ENCODE measurements at regions not wholly inside any gene's neighbourhood (a gene's known extent, or its start where the extent isn't known, plus 50 kb on each side); places are given as distances from the start of the nearest gene placed in this dataset.

GRCh38 chr9:115391168-115391825 is 273.3 kb upstream of the TNC start:
- Histone ChIP-seq H3K9me3 (no peaks in the 10 kb centered on the region), H3K27me3 (no peaks in the 10 kb centered on the region), H3K27ac (no peak overlapping the region), H3K36me3 (no peaks in the 10 kb centered on the region), H3K4me1 (peaks cover 0 to 27% (median 9%) of the 10 kb centered on the region in 4 donors), H3K4me3 (no peak overlapping the region)
- WGBS, 2 donors: 82 to 87% methylated on average over 4 of the region's 4 CpGs
- no peak for DNase-seq (ENCODE audit: low spot score in 2 of 2)
- TF ChIP-seq EP300 (IDR thresholded peaks at IDR 0.05) (no peak), CTCF (IDR thresholded peaks at IDR 0.05) (no peak), POLR2A (IDR thresholded peaks at IDR 0.05) (no peak)

- WGBS, 2 donors: 66 to 77% methylated on average over 7 of the region's 7 CpGs
- TF ChIP-seq POLR2A (IDR thresholded peaks at IDR 0.05): no peak
- peak in 1 of 2 donors; percentile 42 for TF ChIP-seq EP300 (IDR thresholded peaks at IDR 0.05)
Observed at GRCh38 chr9:115393976-115394775, 276.2 kb upstream of the TNC start.

GRCh38 chr9:115395511-115396021 is 277.6 kb upstream of the TNC start:
- peaks cover 0 to 41% (median 10%) of the 10 kb centered on the region in 4 donors for H3K4me1 ChIP-seq
- no peaks in the 10 kb centered on the region for H3K27me3 ChIP-seq
- H3K36me3 ChIP-seq: no peaks in the 10 kb centered on the region
- DNase-seq (ENCODE audit: low spot score in 2 of 2): no peak
- no peak overlapping the region for H3K4me3 ChIP-seq
- 52 to 55% methylated on average over 1 of the region's 1 CpG for WGBS, 2 donors
- peak overlapping the region in 3 of 4 donors; percentile 46 to 76 (median 64) for H3K27ac ChIP-seq
- TF ChIP-seq POLR2A (IDR thresholded peaks at IDR 0.05) (no peak), CTCF (IDR thresholded peaks at IDR 0.05) (no peak), EP300 (IDR thresholded peaks at IDR 0.05) (no peak)
- no peaks in the 10 kb centered on the region for H3K9me3 ChIP-seq

More at GRCh38 chr9:115393976-115394775, 276.2 kb upstream of the TNC start:
- no peaks in the 10 kb centered on the region for H3K27me3 ChIP-seq
- H3K4me1 ChIP-seq: peaks cover 0 to 29% (median 10%) of the 10 kb centered on the region in 4 donors
- H3K27ac ChIP-seq: peak overlapping the region in 2 of 4 donors; percentile 64 to 76
- no peaks in the 10 kb centered on the region for H3K9me3 ChIP-seq
- no peaks in the 10 kb centered on the region for H3K36me3 ChIP-seq
- no peak for DNase-seq (ENCODE audit: low spot score in 2 of 2)
- no peak overlapping the region for H3K4me3 ChIP-seq

GRCh38 chr9:115396071-115396529 is 278.1 kb upstream of the TNC start:
- H3K36me3 ChIP-seq: no peaks in the 10 kb centered on the region
- no peak for DNase-seq (ENCODE audit: low spot score in 2 of 2)
- H3K27ac ChIP-seq: peak overlapping the region in 3 of 4 donors; percentile 46 to 76 (median 64)
- no peak for TF ChIP-seq CTCF (IDR thresholded peaks at IDR 0.05)
- TF ChIP-seq EP300 (IDR thresholded peaks at IDR 0.05): no peak
- TF ChIP-seq POLR2A (IDR thresholded peaks at IDR 0.05): no peak
- H3K4me1 ChIP-seq: peaks cover 0 to 45% (median 10%) of the 10 kb centered on the region in 4 donors
- no peaks in the 10 kb centered on the region for H3K9me3 ChIP-seq
- no peak overlapping the region for H3K4me3 ChIP-seq
- no peaks in the 10 kb centered on the region for H3K27me3 ChIP-seq

GRCh38 chr9:115397591-115398312 is 279.8 kb upstream of the TNC start:
- Histone ChIP-seq H3K9me3 (no peaks in the 10 kb centered on the region), H3K4me1 (peaks cover 0 to 48% (median 10%) of the 10 kb centered on the region in 4 donors), H3K4me3 (no peak overlapping the region), H3K27me3 (no peaks in the 10 kb centered on the region), H3K27ac (peak overlapping the region in 1 of 4 donors; percentile 39), H3K36me3 (no peaks in the 10 kb centered on the region)
- TF ChIP-seq POLR2A (IDR thresholded peaks at IDR 0.05) (no peak), CTCF (IDR thresholded peaks at IDR 0.05) (no peak), EP300 (IDR thresholded peaks at IDR 0.05) (no peak)
- 88 to 93% methylated on average over 4 of the region's 4 CpGs for WGBS, 2 donors
- DNase-seq (ENCODE audit: low spot score in 2 of 2): no peak

Measured in tibial nerve (tissue), 4 donors.